Ecto neural progenitor cell (in vitro differentiated cells): ENCODE measurements at regions not wholly inside any gene's neighbourhood (a gene's known extent, or its start where the extent isn't known, plus 50 kb on each side); places are given as distances from the start of the nearest gene placed in this dataset.
A peak's percentile ranks its signal among the peaks of the same experiment; 100 is the strongest.

Source experiments
- DNase-seq: peaks from one replicate; pipeline ENCODE4 v3.0.0-alpha.2; 2018; ENCODE audit warnings: low spot score

DNA sequence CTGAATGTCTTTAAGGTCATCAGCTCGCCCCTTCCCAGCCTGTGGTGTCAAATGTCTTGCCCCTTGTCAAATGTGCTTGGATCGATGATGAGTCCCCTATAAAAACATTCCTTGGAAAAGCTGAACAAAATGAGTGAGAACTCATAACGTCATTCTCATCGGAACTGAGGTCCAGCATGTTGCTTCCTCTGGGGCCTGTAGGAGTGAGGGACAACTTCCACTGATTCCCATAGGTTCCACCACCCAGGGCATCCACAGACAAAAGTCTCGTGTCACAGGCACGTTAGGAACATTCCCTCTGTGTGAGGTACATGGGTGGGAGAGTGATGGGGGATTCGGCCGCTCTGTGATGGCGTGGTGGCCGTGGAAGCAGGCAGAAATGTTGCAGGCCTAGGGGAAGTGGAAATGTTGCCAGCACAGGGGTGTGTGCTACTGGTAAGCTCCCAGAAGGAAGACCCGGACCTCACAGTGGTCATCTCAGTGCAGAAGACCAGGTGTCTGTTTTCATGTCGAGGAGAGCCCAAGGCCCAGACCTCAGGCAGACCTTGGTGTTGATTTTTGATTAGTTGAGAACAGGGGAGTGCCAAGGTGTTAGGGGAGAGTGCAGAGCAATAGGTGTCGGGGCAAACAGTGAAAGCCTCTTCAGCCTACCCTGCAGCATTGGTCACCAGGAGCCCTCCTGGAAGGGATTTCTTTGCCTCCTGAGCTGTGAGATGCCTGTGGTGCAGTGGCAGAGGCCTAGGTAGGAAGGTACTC lies 96.8 kb downstream of the SNRPN start:
- DNase-seq, result peak; percentile 32

DNA sequence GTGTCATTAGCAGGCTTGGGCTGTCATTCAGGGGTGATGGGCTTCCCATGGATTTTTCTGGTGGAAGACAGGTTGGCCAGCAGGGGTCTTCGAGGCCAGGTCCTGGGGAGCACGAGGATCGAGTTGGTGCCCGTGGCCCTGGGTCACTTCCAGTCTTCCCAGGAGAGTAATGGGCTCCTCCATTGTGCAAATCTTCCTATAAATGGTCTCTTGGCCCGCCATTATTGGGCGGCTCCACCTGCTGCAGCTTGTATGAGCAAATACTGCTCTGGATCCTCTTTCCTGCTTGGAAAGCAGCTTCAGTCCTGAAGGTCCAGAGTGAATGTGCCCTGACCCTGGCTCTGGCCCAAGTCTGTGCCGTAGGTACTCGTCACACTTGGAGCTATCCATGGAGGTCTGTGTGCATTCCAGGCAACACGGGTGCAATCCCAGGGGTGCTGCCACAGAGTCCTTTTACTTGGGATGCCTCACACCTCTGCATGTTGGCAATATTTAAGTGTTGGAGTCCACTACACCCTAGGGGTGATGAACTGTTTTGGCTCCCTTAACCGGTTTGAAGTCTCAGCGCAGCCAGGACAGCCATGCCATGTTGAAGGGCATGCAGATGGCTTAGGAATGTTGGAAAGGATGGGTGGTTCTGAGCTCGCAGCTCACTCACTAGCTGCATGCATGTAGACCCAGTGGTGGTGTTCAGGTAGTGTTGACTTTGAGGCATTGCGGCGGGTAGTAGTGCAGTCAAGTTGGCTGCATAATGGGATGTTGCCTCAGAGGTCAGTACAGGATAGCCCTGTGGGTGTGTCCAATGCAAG lies 97.6 kb downstream of the SNRPN start:
- peak; percentile 18 for DNase-seq

DNA sequence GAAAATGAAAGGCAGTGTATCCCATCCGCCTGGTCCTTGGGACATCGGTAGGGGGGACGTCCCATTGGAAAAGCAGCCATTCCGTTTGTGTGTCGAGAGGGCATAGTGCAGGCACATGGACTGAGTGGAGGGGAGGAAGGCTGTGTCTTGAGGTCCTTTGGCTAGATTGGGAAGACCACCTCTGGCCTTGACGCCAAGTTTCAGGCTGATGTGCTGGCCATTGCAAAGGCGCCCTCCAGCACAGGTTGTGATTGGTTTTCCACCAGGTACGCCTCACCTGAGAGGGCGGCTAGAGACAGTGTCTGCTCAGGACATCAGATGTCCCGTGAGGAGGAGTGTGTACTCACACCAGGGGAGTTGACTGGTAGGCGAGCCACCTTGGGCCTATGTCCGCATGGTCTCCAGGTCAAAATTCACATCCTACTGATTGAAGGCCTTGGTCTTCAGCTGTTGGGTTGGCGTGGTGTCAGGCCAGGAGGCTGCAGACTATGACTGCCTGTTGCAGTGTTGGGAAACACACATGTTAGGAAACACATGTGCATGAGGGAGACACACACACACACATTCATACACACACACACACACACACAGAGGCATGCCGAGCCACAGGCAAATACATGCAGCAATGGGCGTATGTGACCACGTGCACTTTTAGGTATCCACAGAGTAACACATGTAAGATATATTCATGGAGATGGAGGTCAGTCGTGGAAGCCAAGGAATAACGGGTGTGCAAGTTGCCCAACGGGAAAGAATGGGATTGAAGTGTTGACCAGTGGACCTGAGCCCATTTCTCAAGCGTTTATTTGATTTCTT lies 98.4 kb downstream of the SNRPN start:
- DNase-seq, result no peak

DNA sequence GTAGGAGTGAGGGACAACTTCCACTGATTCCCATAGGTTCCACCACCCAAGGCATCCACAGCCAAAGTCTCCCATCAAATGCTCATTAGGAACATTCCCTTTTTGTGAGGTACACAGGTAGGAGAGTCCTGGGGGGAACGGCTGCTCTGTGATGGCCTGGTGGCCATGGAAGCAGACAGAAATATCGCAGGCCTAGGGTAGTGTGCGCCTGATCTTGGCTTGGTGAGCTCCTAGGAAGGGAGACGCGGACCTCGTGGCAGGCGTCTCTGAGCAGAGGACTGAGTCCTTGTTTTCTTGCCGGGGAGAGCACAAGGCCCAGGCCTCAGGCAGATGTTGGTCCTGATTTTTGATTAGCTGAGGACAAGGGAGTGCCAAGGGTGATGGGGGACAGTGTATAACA lies 99.5 kb downstream of the SNRPN start:
- no peak for DNase-seq

DNA sequence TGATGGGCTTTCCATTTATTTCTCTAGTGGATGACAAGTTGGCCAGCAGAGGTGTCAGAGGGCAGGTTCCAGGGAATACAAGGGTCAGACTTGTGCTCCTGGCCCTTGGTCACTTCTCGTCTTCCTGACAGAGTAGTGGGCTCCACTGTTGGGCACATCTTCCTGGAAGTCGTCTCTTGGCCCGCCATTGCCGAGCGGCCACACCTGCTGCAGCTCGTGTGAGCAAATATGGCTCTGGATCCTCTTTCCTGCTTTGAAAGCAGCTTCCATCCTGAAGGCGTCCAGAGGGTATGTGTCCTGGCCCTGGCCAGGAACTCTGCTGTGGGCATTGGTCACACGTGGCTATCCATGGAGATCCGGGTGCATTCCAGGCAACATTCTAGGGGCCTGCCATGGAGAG lies 100.2 kb downstream of the SNRPN start:
- DNase-seq, result no peak

DNA sequence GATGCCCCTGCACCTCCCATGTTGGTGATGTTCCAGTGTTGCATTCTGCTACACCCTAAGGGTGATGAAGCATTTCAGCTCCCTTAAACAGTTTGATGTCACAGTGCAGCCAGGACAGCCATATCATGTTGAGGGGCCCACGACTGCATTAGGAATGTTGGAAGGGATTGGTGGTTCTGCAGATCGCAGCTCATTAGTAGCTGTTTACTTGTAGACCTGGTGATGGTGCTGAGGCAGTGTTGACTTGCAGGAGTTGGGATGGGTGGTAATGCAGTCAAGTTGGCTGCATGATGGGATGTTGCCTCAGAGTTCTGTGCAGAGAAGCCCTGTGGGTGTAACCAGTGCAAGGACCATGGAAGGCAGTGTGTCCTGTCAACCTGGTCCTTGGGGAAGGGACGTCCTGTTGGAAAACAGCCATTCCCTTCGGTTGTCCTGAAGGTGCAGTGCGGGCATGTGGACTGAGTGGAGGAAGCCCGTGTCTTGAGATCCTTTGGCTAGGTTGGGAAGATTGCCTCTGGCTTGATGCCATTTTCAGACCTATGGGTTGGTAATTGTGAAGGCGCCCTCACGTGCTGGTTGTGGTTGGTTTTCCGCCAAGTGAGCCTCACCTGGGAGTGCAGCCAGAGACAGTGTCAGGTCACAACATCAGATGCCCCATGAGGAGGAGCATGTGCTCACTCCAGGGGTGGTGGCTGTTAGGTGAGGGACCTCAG lies 100.7 kb downstream of the SNRPN start:
- peak; percentile 16 for DNase-seq

DNA sequence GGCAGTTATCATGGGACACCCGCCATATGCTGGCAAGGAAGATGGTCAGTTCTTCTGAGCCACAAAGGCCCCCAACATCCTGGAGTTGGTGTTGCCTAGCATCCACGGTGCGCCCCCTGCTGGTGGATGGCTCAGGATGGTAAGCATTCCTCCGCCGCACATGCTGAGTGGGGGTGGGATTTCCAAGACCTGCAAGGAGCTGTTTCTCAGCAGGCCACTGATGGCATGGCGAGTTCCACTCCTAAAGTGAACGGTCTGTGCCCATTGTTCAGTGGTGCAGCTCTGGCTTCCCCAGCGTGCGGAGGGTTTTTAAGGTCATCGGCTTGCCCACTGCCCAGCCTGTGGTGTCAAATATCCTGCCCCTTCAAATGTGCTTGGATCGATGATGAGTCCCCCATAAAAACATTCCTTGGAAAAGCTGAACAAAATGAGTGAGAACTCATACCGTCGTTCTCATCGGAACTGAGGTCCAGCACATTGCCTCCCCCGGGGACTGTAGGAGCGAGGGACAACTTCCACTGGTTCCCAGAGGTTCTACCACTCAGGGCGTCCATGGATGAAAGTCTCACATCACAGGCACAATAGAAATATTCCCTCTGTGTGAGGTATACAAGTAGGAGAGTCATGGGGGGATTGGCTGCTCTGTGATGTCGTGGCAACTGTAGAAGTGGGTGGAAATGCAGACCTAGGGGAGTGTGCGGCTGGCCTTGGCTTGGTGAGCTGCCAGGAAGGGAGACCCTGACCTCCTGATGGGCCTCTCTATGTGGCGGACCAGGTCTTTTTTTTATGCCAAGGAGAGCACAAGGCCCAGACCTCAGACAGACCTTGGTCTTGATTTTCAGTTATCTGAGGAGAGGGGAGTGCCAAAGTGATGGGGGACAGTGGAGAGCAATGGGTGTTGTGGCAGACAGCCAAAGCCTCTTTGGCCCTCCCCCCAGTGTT lies 102.0 kb downstream of the SNRPN start:
- DNase-seq, result peak; percentile 16

DNA sequence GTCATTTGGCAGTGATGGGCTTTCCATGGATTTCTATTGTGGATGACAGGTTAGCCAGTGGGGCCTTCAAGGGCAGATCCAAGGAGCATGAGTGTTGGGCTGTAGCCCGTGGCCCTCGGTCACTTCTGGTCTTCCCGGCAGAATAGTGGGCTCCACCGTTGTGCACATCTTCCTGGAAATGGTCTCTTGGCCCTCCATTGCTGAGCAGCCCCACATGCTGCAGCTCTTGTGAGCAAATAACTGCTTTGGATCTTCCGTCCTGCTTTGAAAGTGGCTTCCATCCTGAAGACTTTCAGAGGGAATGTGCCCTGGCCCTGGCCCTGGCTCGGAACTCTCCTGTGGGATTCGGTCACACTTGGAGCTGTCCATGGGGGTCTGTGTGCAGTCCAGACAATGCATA lies 102.8 kb downstream of the SNRPN start:
- peak; percentile 21 for DNase-seq

DNA sequence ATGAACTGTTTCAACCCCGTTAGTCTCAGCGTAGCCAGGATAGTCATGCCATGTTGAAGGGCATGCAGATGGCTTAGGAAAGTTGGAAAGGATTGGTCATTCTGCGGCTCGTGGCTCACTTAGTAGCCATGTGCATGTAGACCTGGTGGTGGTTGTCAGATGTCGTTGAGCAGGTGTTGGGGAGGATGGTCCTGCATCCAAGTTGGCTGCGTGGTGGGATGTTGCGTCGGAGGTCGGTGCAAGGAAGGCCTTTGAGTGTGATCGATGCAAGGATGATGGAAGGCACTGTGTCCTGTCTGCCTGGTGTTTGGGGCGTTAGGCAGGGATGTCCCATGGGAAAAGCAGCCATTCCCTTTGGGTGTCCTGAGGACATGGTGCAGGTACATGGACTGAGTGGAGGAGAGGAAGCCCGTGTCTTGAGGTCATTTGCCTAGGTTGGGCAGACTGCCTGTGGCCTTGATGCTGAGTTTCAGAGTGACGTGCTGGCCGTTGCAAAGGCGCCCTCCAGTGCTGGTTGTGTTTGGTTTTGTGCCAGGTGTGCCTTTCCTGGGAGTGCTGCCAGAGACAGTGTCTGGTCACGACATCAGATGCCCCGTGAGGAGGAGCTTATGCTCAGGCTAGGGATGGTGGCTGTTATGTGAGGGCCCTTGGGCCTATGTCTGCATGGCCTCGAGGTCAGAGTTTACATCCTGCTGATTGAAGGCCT lies 103.4 kb downstream of the SNRPN start:
- peak; percentile 23 for DNase-seq

DNA sequence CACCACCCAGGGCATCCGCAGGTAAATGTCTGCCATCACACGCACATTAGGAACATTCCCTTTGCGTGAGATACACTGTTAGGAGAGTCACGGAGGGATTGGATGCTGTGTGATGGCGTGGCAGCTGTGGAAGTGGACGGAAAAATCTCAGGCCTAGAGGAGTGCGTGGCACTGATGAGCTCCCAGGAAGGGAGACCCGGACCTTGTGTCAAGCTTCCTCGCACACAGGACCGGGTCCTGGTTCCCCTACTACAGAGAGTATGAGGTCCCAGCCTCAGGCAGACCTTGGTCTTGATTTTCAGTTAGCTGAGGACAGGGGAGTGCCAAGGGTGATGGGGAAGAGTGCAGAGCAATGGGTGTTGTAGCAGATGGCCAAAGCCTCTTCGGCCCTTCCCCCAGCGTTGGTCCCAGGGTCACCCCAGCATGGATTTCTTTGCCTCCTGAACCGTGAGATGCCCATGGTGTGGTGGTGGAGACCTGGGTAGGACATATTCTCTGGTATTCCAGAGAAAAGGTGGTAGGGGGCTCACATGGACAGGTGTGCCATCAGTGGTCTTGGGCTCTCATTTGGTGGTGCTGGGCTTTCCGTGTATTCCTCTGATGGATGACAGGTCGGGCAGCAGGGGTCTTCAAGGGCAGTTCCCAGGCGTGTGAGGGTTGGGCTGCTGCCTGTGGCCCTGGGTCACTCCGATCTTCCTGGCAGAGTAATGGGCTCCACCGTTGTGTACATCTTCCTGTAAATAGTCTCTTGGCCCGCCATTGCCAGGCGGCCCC lies 105.1 kb downstream of the SNRPN start:
- peak; percentile 19 for DNase-seq

DNA sequence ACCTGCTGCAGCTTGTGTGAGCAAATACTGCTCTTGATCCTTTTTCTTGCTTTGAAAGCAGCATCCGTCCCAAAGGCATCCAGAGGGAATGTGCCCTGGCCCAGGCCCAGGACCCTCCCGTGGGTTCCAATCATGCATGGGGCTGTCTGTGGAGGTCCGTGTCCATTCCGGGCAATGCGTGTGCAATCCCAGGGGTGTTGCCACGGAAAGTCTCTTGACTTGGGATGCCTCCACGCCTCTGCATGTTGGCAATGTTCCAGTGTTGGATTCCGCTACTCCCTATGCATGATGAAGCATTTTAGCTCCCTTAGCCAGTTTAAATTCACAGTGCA lies 105.7 kb downstream of the SNRPN start:
- DNase-seq, result peak; percentile 21

DNA sequence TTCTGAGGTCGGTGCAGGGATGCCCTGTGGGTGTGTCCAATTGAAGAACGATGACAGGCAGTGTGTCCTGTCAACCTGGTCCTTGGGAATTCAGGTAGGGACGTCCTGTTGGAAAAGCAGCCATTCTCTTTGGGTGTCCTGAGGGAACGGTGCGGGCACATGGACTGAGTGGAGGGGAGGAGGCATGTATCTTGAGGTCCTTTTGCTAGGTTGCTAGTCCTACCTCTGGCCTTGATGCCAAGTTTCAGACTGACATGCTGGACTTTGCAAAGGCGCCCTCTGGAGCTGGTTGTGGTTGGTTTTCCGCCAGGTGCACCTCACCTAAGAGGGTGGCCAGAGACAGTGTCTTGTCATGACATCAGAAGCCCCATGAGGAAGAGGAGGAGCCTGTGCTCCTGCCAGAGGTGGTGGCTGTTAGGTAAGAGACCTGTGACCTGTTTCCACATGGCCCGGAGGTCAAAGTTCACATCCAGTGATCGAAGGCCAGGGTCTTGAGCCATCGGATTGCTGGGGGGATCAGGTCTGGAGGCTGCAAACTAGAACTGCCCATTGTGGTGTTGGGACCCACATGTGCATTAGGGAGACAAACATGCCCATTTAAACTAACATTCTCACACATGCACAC lies 106.3 kb downstream of the SNRPN start:
- no peak for DNase-seq

DNA sequence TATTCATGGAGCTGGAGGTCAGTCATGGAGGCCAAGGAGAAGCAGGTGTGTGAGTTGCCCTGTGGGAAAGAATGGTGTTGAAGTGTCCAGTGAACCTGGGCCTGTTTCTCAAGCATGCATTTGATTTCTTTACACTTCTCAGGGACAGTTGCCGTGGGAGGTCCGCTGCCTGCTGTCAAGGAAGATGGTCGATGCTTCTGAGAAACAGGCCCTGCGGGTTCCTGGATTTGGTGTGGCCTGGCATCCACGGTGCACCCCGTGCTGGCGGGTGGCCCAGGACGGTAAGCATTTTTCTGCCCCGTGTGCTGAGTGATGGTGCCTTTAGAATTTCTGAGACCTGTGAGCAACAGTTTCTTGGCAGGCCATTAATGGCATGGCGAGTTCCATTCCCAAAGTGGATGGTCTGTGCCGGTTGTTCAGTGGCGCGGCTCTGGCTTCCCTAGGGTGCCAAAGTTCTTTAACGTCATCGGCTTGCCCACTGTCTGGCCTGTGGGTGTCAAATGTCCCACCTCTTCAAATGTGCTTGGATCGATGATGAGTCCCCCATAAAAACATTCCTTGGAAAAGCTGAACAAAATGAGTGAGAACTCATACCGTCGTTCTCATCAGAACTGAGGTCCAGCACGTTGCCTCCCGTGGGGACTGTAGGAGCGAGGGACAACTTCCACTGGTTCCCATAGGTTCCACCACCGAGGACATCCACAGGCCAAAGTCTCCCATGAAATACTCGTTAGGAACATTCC lies 107.2 kb downstream of the SNRPN start:
- no peak for DNase-seq

DNA sequence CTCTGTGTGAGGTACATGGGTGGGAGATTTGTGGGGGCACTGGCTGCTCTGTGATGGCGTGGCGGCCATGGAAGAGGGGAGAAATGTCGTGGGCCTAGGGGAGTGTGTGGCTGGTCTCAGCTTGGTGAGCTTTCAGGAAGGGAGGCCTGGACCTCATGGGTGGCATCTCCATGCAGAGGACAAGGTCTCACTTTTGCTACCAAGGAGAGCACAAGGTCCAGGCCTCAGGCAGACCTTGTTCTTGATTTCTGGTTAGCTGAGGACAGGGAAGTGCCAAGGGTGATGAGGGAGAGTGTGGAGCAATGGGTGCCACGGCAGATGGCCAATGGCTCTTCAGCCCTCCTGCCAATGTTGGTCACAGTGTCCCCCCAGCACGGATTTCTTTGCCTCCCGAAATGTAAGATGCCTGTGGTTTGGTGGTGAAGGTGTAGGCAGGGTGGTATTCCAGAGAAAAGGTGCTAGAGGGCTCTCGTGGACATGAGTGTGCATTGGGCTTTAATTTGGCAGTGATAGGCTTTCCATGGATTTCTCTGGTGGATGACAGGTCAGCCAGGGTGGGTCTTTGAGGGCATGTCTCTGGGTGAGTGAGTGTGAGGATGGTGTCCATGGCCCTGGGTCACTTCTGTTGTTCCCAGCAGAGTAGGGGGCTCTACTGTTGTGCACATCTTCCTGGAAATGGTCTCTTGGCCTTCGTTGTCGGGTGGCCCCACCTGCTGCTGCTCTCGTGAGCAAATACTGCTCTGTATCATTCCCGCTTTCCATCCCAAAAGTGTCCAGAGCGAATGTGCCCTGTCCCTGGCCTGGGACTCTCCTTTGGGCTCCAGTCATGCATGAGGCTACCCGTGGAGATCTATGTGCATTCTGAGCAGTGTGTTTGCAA lies 108.0 kb downstream of the SNRPN start:
- DNase-seq, result no peak

DNA sequence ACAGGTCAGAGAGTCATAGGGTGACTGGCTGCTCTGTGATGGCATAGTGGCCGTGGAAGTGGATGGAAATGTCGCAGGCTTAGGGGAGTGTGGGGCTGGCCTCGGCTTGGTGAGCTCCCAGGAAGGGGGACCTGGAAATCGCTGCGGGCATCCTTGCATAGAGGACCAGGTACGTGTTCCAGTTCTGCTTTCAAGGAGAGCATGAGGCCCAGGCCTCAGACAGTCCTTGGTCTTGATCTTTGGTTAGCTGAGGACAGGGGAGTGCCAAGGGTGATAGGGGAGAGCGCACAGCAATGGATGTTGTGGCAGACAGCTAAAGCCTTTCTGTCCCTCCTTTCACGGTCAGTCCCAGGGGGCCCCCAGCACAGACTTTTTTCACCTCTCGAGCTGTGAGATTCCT lies 110.5 kb downstream of the SNRPN start:
- no peak for DNase-seq

DNA sequence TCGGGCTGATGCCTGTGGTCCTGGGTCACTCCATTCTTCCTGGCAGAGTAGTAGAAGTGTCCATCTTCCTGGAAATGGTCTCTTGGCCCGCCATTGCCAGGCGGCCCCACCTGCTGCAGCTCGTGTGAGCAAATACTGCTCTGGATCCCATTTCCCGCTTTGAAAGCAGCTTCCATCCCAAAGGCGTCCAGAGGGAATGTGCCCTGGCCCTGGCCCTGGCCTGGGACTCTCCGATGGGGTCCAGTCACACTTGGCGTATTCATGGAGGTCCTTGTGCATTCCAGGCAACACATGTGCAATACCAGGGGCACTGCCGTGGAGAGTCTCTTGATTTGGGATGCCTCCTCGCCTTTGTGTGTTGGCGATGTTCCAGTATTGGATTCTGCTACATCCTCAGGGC lies 111.1 kb downstream of the SNRPN start:
- no peak for DNase-seq

DNA sequence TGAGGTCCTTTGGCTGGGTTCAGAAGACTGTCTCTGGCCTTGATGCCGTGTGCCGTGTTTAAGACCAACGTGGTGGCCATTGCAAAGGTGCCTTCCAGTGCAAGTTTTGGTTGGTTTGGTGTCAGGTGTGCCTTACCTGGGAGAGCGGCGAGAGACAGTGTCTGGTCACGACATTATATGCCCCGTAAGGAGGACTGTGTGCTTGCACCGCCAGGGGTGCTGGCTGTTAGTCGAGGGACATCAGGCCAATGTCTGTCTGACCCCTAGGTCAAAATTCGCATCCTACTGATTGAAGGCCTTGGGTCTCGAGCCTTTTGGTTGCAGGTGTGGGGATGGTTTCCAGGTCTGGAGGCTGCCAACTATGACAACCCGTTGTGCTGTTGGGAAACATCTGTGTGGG lies 111.9 kb downstream of the SNRPN start:
- no peak for DNase-seq
